GM23248 (cell line): ENCODE measurements at regions not wholly inside any gene's neighbourhood (a gene's known extent, or its start where the extent isn't known, plus 50 kb on each side); places are given as distances from the start of the nearest gene placed in this dataset.

Source experiments
- EZH2 ChIP-seq: fragments of 200-600 bp; sonication (generic); IDR thresholded peaks from 2 replicates; pipeline ENCODE4 v1.6.1; 2018; ENCODE audit warnings: antibody characterized with exemption, mild to moderate bottlenecking; ENCODE audit not compliant: insufficient read depth, poor library complexity, severe bottlenecking
- EZH2phosphoT487 ChIP-seq: fragments of 200-600 bp; sonication (generic); IDR thresholded peaks from 2 replicates; pipeline ENCODE4 v1.6.1; 2018; ENCODE audit warnings: antibody characterized with exemption, moderate library complexity, mild to moderate bottlenecking, low read depth; ENCODE audit not compliant: insufficient read depth

- TF ChIP-seq EZH2phosphoT487 (no peak), EZH2 (no peak)
These were observed 65.2 kb upstream of the PHF24 start for GRCh38 chr9:34892886-34893285.
